PC-9 (cell line): ENCODE measurements at regions not wholly inside any gene's neighbourhood (a gene's known extent, or its start where the extent isn't known, plus 50 kb on each side); places are given as distances from the start of the nearest gene placed in this dataset.

Experiments used
- CTCF ChIP-seq: fragments of 200-600 bp; sonication (generic); conservative IDR thresholded peaks from 2 replicates; pipeline ENCODE4 v1.6.1; 2017; ENCODE audit warnings: mixed run types, antibody characterized with exemption, mild to moderate bottlenecking, moderate library complexity
- EZH2 ChIP-seq: fragments of 200-600 bp; sonication (generic); IDR thresholded peaks from 2 replicates; pipeline ENCODE4 v1.8.0; 2017; ENCODE audit warnings: antibody characterized with exemption, low read depth

GRCh38 chr20:57055345-57055744, 211.1 kb downstream of the BMP7 start:
- TF ChIP-seq CTCF (no peak), EZH2 (no peak)
